Kidney (tissue), 10 donors: ENCODE measurements at regions not wholly inside any gene's neighbourhood (a gene's known extent, or its start where the extent isn't known, plus 50 kb on each side); places are given as distances from the start of the nearest gene placed in this dataset.
"Not testable (repeated sequence)": the region's sequence is repeated elsewhere in the genome, so short reads cannot be mapped to it uniquely, and the experiment has no call there.

Experiments used
- DNase-seq, 5 donors: peaks; one replicate each; pipeline ENCODE4 v3.0.0-alpha.2; 2013 to 2020
- FAIRE-seq: peaks from 2 replicates; lab custom pipeline; 2012; peaks lifted over from hg19 to GRCh38; lab: Jason Lieb, UNC
- H3K27ac ChIP-seq, 2 donors: one replicate each; pipeline ENCODE4 v1.7.0; 2013; ENCODE audit warnings: low read depth in 2 of 2, low read length in 2 of 2, inconsistent platforms in 1 of 2
- H3K27me3 ChIP-seq: one replicate; pipeline ENCODE4 v1.7.1; 2013; ENCODE audit warnings: low read length, inconsistent platforms; ENCODE audit not compliant: control insufficient read depth, insufficient read depth
- H3K36me3 ChIP-seq, 3 donors: one replicate each; pipeline versions ENCODE4 v1.7.0 to v1.7.1; 2013; ENCODE audit warnings: low read length in 3 of 3, control low read depth in 1 of 3, inconsistent platforms in 1 of 3; ENCODE audit not compliant: insufficient read depth in 3 of 3, control insufficient read depth in 2 of 3
- H3K4me1 ChIP-seq, 3 donors: one replicate each; pipeline versions ENCODE4 v1.7.0 to v1.7.1; 2013; ENCODE audit warnings: low read length in 3 of 3, inconsistent platforms in 1 of 3, low read depth in 1 of 3; ENCODE audit not compliant: control insufficient read depth in 2 of 3, insufficient read depth in 2 of 3
- H3K4me3 ChIP-seq, 3 donors: one replicate each; pipeline versions ENCODE4 v1.7.0 to v1.8.1; 2013; ENCODE audit warnings: low read length in 3 of 3, control low read depth in 1 of 3, inconsistent platforms in 1 of 3
- H3K9ac ChIP-seq, 3 donors: one replicate each; pipeline versions ENCODE4 v1.7.0 to v1.7.1; 2013; ENCODE audit warnings: low read length in 3 of 3, control low read depth in 1 of 3, inconsistent platforms in 1 of 3
- H3K9me3 ChIP-seq, 3 donors: one replicate each; pipeline versions ENCODE4 v1.7.0 to v1.7.1; 2013; ENCODE audit warnings: low read length in 3 of 3, control low read depth in 1 of 3, inconsistent platforms in 1 of 3; ENCODE audit not compliant: control insufficient read depth in 2 of 3, insufficient read depth in 1 of 3
- intact Hi-C: fragments of 100-400 bp; cut with DNase I; formaldehyde crosslinking; loops from one replicate; pipeline ENCODE4 v1.11.1; 2022
- donor health status: control.
- donor health status: control.
- donor health status: DM: yes; HTN: yes; CAD: no.
- donor health status: Normal renal cell carcinoma (clear cell type).

DNA sequence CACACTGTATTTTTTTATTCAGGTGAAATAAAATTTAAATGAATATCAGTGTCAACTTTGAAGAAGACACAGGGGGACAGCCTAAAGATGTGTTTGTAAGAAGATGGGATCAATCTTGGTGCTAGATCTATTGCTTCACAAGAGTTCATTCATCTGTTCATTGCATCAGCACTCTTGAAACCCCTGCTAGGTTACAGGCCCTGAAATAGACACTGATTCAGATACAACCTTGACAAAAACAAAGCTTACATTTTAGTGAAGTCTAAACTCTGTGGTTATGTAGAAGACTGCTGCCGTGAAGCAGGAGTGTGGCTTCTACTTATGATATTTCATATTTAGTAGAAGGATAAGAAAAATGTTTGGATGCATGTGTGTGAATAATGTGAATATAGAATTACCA, 215.9 kb upstream of the LRRC61 start:
- intact Hi-C loops, H3K4me3 ChIP-seq, H3K4me1 ChIP-seq, H3K36me3 ChIP-seq, H3K27me3 ChIP-seq, FAIRE-seq, H3K27ac ChIP-seq, H3K9ac ChIP-seq, H3K9me3 ChIP-seq, DNase-seq: not testable (repeated sequence)

DNA sequence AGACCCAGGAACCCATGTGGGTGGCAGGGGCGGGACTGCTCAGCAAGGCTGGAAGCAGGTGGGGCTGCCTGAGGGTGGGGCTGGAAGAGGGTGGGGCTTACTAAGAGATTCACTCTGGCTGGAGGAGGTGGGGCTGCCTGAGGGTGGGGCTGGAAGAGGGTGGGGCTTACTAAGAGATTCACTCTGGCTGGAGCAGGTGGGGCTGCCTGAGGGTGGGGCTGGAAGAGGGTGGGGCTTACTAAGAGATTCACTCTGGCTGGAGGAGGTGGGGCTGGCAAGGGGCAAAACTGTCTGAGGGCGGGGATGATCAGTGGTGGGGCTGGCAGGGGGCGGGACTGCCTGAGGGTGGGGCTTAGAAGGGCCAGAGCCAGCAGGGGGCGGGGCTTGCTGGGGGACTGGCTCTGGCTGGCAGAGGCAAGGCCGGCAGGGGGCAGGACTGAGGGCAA, 212.8 kb upstream of the LRRC61 start:
- H3K27me3 ChIP-seq, H3K36me3 ChIP-seq, H3K9ac ChIP-seq, H3K4me3 ChIP-seq, FAIRE-seq, H3K4me1 ChIP-seq, intact Hi-C loops, H3K27ac ChIP-seq, H3K9me3 ChIP-seq: not testable (repeated sequence)
- DNase-seq = peak in 2 of 5 donors; percentile 37 to 54

DNA sequence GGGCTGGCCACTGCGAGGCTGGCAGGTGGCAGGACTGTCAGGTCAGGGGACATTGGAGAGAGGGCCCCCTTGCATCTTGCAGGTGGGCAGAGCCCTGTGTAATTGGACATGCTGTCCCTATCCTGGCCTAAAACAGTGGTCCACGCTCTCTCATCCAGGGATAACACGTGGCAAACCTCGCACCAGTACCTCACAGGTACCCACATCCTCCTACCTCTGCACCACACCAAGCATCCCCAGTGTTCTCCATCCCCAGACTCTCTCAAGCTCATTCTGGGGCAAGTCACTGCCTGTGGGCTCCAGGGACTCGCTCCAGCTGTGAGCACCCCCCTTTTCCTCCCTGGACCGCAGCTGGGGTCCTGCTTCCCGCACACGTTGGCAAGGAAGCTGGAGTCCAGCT, 212.3 kb upstream of the LRRC61 start:
- H3K27ac ChIP-seq, intact Hi-C loops, H3K36me3 ChIP-seq, H3K9ac ChIP-seq, H3K27me3 ChIP-seq, FAIRE-seq, H3K4me3 ChIP-seq, H3K9me3 ChIP-seq, DNase-seq, H3K4me1 ChIP-seq: not testable (repeated sequence)

DNA sequence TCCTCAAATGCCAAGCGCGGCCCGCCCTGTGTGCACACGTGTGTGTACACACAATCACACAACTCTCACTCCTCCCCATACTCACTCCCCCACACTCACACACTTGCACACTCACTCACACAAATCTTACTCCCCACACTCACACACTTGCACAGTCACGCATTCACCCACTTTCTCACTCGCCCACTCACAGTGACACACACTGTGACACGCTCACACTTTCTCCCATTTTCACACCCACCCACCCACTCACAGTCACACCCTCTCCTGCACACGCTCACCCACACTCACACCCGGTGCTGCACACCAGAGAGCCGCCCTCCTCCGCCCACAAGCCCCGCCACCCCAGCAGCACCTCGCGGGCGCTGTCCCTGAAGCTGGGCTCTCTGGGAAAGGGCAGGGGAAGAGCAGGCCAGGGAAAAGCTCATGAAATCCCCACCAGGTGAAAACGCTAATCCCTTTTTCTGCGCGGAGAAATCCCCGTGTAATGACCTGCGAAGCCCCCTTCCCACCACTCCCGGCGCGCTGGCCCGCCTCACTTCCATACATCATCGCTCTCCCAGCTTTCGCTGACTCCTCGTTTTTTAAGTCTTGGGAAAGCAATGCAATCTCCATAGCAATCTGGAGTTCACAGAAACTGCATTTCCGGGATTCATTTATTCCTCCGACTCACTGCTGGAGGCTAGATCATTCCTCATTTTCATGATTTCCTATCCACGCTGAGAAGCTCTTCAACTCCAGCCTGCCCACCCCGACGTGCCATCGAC, 211.6 kb upstream of the LRRC61 start:
- H3K4me3 ChIP-seq, FAIRE-seq, intact Hi-C loops, H3K9me3 ChIP-seq, H3K4me1 ChIP-seq, H3K36me3 ChIP-seq, H3K27me3 ChIP-seq, H3K27ac ChIP-seq, H3K9ac ChIP-seq: not testable (repeated sequence)
- DNase-seq = peak in 3 of 5 donors; percentile 35 to 57 (median 38)

DNA sequence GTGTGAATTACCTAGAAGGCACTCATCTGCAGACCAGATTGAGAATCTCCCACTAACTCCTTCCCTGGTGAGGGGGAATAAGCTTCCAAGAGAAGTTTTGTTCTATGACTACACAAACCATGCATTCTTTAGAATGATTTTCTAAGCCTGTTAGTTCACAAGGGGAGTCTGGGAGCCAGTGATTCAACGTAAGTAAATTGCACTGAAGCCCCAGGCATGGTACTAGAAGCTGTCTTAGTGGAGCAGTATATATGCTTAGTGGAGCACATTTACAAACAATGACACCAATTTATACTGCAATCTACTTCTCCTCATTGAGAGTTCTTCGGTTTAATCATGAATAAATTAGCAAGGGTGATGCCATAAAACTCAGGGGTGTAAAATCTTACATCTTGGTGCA, 209.9 kb upstream of the LRRC61 start:
- H3K4me1 ChIP-seq, H3K27me3 ChIP-seq, FAIRE-seq, DNase-seq, H3K9me3 ChIP-seq, H3K4me3 ChIP-seq, H3K9ac ChIP-seq, H3K27ac ChIP-seq, H3K36me3 ChIP-seq, intact Hi-C loops: not testable (repeated sequence)

DNA sequence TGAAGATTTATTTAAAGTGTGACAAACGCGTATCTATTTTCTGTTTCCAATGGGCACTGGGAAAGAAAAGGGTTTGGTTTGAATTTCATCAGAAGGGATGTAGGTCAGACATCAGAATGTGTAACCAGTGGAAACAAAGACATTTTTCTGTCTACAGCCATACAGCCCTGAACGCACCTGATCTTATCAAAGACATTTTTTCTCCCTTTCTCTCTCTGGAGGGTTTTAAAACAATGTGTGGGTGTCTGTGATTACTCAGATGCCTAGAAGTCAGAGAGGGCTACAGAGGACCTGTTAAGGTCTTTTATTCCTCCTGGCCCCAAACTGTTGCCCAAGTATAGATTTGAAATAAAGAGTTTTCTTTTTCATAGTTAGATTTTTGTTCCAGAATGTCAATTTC, 208.6 kb upstream of the LRRC61 start:
- H3K4me3 ChIP-seq, H3K36me3 ChIP-seq, H3K9me3 ChIP-seq, H3K27me3 ChIP-seq, H3K4me1 ChIP-seq, H3K9ac ChIP-seq, intact Hi-C loops, FAIRE-seq, DNase-seq, H3K27ac ChIP-seq: not testable (repeated sequence)

DNA sequence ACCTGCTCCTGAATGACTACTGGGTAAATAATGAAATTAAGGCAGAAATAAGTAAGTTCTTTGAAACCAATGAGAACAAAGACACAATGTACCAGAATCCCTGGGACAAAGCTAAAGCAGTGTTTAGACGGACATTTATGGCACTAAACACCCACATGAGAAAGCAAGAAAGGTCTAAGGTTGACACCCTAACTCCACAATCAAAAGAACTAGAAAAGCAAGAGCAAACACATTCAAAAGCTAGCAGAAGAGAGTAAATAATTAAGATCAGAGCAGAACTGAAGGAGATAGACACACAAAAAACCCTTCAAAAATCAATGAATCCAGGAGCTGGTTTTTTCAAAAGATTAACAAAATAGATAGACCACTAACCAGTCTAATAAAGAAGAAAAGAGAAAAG, 203.2 kb upstream of the LRRC61 start:
- H3K4me3 ChIP-seq, H3K9ac ChIP-seq, FAIRE-seq, DNase-seq, intact Hi-C loops, H3K36me3 ChIP-seq, H3K4me1 ChIP-seq, H3K9me3 ChIP-seq, H3K27ac ChIP-seq, H3K27me3 ChIP-seq: not testable (repeated sequence)

DNA sequence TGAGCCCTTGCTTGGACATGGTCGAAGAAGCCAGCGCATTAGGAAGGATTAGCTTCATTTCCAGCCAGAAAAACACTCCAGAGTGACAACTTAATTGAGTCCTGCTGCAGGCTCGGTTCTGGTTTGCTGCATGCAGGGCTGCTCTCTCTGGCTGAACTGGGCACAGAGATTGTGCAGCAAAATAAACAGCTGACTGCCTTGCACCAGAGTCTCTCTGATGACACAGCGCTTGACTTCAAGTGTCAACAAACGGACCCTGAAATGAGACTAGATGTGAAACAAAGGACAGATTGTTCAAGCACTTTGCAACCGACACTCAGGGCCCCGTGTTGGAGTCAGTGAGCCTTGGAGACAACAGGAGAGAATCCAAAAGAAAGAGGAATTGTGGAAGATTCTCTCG, 197.3 kb upstream of the LRRC61 start:
- H3K36me3 ChIP-seq, intact Hi-C loops, H3K4me3 ChIP-seq, H3K9me3 ChIP-seq, H3K4me1 ChIP-seq, H3K9ac ChIP-seq, H3K27ac ChIP-seq, H3K27me3 ChIP-seq, FAIRE-seq: not testable (repeated sequence)
- DNase-seq = peak in 4 of 5 donors; percentile 40 to 52 (median 43)
